NCI-H748 treated with DMSO at 0.1 percent for 48 hours (cell line): ENCODE measurements at regions not wholly inside any gene's neighbourhood (a gene's known extent, or its start where the extent isn't known, plus 50 kb on each side); places are given as distances from the start of the nearest gene placed in this dataset.

ENCODE experiments used
- DNase-seq: peaks from one replicate; lab custom pipeline; 2025; lab: John Stamatoyannopoulos, UW

- no peak for DNase-seq
Observed at GRCh38 chr13:108437496-108437895, 168.0 kb downstream of the TNFSF13B start.

- no peak for DNase-seq
Observed at GRCh38 chr13:108439556-108439955, 170.0 kb downstream of the TNFSF13B start.

GRCh38 chr13:108444448-108444847 lies 174.9 kb downstream of the TNFSF13B start:
- no peak for DNase-seq

GRCh38 chr13:108448891-108449290 lies 179.4 kb downstream of the TNFSF13B start:
- DNase-seq = no peak

DNA sequence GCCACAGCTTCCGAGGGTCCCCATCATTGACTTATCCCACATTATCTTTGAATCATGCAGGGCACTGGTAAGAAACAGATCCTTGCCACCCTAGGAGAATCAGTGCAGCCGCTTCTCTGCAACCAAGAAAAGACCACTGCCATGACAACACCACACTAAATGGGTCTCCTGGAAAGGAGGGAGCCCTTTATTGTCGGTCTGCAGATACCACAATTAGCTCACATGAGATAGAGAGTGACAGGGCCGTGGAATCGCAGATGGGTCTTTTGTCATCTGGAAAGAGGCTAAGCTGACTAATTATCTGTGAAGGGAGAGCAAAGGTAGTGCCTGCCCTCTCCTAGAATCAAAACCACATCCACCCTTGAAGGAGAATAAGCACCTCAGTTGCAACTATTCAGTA lies 178.3 kb upstream of the MYO16 start:
- DNase-seq = no peak

GRCh38 chr13:108455320-108455719 lies 174.1 kb upstream of the MYO16 start:
- DNase-seq = no peak

GRCh38 chr13:108460043-108460442 lies 169.4 kb upstream of the MYO16 start:
- no peak for DNase-seq

DNA sequence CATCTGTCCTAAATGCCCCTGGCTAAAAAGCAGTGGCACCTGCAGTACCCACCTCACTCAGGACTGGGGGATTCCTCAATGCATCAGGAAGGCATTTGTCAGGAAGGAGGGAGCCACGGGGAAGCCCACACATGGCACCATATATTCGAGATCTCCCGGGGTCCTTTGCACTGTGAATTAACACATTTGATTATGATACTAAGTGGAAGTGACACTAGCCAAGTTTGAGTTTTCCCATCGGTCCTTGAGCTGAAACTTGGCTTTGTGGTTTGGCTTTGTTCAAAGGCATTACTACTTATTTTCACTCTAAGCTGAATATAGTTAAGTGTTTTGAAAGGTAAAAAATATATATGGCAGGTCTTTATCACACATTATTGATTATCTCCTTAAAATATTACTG lies 168.7 kb upstream of the MYO16 start:
- no peak for DNase-seq

DNA sequence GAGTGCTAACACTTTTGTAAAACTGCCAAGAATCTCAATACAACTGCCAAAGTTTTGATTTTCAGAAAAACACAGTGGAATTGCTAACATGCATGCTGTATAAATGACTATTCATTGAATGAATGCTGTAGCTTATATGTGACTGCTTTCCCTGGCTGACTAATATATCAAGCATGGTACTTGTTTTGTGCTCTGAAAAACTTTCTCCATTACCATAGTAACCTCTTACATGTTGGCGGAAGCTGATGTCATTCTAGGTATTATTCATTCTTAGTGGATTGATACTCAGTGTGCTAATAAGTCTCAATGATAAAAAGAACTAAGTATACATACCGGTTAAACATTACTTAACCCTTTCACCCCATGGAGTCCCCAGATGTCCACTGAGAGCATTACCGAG lies 166.1 kb upstream of the MYO16 start:
- DNase-seq = no peak

DNA sequence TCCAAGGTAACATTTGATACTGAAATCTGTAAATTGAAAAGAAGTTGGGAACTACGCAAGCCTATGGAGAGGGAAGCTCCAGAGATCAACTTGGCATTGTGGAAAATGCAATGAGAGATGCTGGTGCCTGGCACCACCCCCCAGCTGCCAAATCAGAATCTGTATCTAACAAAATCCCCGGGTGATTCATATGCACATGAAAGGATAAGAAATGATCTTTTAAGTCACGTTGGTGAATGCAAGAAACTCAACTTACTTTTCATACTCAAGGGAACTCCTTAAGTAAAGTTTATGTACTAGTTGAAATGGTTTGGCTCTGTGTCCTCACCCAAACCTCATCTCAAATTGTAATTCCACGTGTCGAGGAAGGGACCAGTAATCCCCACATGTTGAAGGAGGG lies 158.5 kb upstream of the MYO16 start:
- no peak for DNase-seq

GRCh38 chr13:108475181-108475580 lies 154.2 kb upstream of the MYO16 start:
- no peak for DNase-seq

DNA sequence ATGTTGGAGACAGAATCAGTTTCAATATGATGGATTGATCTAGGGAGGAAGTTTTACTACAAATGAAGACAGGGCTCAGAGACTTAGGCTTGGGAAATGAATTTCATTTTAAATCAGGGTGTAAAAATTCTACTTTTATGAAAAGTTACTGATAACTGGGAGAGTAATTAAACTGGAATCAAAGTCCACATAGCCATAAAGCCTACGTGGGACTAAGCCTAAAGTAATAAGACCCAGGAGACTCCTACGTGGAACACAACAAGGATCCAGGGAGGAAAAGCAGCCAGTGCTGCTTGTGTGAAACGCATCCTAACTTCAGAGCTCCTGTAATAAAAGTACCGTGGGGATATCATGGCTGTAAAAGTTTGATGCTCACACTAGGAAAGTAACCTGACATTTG lies 152.0 kb upstream of the MYO16 start:
- no peak for DNase-seq

GRCh38 chr13:108478179-108478578 lies 151.2 kb upstream of the MYO16 start:
- DNase-seq = no peak

GRCh38 chr13:108483981-108484380 lies 145.4 kb upstream of the MYO16 start:
- no peak for DNase-seq

DNA sequence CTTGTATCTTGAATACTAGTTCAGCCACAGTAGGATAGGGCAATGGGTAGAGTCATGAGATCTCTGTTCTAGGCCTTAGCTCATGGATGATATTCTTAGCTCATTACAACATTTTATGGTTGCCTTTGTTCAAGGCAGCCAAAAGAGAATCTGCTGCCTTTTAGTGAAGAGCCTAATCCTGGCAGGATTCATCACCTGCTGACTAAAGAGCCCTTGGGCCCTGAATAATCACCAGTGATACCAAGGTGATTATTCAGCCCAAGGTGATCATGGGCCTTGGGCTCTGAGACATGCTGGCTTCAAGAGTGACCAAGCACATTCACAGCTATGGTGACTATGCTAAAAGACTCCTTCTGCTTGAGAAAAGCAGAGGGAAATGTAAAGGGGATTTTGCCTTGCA lies 143.3 kb upstream of the MYO16 start:
- no peak for DNase-seq

- DNase-seq = no peak
Observed at GRCh38 chr13:108494991-108495645, 134.3 kb upstream of the MYO16 start.

- DNase-seq = no peak
Observed at GRCh38 chr13:108495646-108496361, 133.6 kb upstream of the MYO16 start.

DNA sequence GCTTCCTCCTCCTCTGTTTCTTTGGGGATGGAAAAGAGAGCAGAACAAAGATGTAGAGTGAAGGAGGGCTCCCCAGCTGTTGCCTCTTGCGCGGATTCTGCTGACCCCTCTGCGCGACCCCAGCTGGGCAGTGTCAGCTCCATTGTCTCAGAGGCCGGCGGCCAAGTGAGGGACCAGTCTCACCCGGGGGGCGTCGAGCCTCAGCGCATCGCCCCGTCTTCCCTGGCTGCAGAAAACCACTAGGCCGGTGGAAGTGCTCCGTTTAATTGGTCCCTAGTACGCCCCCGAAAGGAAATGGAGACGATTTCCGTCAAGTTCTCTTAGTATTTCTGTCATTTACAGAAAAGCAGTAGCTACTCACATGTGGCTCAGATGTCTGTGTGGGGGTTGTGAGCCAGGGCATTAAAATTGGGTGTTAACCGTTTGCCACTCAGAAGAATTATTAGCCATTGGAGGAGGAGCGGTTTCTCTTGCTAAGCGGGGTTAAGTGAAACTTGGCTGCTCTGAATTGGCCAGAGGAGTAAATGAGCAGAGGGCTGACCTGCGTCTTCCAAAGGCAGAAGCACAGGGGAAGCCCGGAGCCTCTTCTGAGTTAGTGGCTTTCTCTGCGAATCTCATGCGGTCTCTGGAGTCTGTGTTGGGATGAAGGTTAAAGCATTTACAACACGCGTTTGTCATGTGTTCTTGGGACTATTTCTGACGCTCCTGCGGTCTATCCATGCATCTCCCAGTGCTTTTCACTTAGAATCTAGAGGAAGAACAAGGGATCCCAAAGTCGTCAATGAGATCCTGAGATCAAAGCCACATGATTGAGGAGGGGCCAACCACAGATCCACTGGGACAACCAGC lies 132.8 kb upstream of the MYO16 start:
- peak; percentile 7 for DNase-seq

DNA sequence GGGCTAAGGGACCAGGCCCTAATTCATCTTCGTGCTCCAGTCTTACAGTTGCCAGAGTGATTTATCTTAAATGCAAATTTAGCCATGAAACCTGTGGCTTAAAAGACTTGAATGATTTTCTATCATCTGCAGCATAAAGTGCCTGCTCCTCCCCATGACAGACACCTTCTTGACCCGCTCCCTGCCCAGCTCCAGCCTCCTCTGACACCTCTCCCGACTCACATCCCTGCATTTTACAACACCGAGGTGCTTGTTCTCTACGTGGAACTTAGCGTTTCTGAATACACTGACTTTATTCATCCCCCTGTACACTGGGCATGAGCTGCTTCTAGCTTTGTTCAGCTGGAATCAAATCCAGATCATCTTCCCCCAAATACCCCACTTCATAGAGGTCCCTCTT lies 128.7 kb upstream of the MYO16 start:
- DNase-seq = no peak

- DNase-seq = no peak
Observed at GRCh38 chr13:108508263-108508662, 121.1 kb upstream of the MYO16 start.

- DNase-seq = no peak
Observed at GRCh38 chr13:108525827-108526226, 103.6 kb upstream of the MYO16 start.

DNA sequence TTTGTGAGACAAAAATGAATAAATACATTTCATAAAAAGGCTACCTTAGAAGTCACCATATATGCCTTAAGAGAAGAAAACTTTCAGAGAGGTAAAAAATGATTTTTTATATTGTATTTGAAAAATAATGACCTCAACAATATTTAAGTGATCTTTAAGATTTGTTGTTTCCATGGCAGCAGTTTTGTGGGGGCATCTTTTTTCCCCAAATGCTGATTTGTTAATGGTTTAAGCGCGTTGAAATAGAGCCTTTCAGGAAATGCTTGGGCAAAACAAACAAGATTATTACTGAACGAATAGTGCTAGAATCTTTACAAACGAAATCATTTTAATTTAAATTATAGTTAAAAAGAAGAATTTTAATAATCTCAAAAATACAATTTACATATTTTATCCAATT lies 103.1 kb upstream of the MYO16 start:
- DNase-seq = no peak

DNA sequence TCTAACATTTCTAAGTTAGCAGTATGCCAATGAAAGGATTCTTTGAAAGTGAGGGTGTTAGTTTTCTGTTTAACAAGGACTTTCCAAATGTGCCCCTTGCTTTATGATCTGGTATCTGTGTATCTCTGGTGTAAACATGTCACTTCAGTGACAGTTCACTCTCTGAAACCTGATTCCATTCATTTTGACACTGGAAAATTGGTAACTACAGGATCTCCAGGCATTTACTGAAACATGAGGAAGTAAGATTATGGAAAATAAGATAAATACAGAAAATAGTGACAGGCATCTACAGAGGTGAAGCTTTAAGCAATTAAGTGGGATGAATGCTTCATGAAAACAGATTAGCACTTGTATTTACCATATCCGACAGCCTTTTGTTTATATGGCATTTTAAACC lies 101.6 kb upstream of the MYO16 start:
- DNase-seq = no peak
